ENCODE measurements at regions not wholly inside any gene's neighbourhood (a gene's known extent, or its start where the extent isn't known, plus 50 kb on each side); places are given as distances from the start of the nearest gene placed in this dataset.

DNA sequence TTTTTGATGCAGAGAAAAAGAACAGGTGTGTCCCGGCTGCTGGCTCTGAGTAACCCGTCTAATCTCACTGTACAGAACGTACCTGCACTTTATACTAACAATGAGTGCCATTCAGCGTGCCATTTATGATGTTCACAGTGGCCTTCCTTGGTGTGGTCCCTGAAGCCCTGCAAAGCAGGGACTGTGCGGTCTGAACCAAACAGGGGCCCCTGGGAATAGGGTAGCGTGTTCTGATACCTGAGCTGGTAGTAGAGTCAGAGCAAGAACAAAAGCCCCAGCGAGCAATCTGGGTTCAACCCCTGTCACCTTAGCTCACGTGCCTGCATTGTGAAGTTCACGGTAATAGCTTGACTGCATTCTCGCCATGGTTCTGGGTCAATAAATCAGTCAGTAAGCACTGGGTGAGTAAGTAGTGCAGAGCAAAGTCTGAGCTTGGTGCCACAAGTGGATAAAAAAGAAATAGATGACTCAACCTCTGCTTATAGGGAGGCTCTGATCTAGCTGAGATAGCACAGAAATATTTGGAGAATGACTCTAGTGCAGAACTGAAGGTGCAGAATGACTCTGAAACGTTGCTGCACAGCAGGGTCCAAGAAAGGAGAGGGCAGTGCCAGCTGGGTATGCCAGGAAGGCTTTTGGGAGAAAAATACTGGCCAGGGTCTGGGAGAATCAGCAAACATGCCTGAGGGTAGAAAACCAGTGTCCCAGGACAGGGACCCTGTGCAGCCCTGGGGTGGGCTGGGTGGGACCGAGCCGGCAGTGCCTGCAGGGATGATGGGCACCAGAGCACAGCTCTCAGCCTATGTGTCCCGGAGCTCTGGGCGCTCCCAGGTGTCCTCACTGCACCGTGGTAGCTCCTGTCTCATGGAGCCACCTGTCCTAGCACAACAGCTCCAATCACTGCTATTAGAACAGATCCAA is 125.9 kb downstream of the RHOU start:
- TF ChIP-seq, protein P1, sequence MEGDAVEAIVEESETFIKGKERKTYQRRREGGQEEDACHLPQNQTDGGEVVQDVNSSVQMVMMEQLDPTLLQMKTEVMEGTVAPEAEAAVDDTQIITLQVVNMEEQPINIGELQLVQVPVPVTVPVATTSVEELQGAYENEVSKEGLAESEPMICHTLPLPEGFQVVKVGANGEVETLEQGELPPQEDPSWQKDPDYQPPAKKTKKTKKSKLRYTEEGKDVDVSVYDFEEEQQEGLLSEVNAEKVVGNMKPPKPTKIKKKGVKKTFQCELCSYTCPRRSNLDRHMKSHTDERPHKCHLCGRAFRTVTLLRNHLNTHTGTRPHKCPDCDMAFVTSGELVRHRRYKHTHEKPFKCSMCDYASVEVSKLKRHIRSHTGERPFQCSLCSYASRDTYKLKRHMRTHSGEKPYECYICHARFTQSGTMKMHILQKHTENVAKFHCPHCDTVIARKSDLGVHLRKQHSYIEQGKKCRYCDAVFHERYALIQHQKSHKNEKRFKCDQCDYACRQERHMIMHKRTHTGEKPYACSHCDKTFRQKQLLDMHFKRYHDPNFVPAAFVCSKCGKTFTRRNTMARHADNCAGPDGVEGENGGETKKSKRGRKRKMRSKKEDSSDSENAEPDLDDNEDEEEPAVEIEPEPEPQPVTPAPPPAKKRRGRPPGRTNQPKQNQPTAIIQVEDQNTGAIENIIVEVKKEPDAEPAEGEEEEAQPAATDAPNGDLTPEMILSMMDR (IDR thresholded peaks at IDR 0.05) = no peak

DNA sequence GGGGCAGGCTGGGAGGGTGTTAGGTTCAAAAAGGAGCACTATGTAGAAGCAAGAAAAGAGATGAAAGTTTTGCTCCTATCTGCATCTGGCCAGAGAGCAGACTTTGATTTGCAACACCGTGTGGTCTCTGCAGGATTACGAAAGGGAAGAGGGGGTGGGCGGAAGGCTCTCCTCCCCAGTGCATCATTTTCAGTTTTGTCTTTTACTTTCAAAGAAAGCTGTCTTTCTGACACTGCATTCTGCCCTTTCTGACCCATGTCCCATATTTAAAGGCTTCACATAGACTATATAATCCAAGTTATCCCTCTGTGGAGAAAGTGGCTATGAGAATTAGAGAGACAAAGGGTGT is 126.5 kb downstream of the RHOU start:
- TF ChIP-seq, protein P1 (IDR thresholded peaks at IDR 0.05) = no peak

DNA sequence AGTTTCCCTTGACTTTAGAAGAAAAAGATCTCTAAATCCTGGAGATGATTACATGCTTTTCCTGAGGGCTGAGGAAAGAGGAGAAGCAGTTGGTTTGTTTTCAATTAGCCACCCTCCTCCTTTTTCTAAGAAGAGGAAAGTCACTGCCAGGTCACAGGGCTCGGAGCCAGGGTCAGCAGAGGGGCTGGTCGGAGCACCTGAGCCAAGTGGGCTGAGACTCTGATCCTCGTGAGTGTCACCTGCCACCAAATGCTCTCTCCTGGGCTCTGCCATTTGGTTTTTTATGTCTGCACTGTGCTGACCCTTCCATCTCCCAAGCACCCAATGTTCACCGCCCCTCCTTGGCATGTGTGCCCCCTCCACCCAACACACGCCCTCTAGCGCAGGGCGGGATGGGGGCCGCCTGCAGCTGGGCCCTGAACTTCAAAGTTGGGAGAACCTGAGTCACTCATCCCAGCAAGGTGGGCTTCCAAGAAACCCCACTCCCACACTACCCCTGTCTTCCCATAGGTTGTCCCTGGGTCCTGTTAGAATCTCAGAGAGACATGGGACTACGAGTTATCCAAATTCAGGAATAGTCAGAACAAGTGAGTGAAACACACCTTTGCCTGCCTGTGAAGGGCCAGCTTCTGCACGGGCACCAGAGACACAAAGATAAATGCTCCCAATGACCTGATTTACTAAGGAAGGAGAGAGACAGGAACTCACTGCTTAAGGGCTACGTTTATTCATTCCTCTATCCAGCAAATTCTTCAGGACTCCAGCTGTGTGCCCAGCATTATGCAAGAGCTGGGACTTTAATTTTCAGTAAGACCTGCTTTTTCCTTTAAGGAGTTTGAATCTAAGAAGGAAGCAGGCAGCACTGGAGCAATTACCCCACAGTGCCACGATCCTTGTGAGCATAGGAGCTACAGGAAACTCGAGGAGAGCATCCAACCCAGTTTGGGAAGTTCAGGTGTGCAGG is 127.5 kb downstream of the RHOU start:
- TF ChIP-seq, protein P1 (IDR thresholded peaks at IDR 0.05) = no peak

DNA sequence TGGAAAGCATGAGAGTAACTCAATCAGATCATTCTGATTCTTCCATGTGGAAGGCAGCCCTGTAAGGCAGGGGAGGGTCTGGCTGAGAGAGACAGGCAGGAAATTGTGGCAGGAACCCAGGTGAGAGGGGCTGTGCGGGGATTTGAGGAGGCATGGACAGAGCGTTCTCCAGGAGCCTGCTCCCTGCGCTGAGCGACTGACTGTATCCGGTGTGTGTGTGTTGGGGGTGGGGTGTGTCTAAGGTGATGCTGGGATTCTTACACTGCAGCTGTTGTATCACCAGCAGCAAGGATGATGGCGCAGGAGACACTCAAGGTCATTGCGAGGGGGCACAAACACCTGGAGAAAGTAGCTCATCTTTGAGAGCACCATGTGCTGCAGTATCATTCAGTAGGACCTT is 128.5 kb downstream of the RHOU start:
- TF ChIP-seq, protein P1 (IDR thresholded peaks at IDR 0.05) = no peak

DNA sequence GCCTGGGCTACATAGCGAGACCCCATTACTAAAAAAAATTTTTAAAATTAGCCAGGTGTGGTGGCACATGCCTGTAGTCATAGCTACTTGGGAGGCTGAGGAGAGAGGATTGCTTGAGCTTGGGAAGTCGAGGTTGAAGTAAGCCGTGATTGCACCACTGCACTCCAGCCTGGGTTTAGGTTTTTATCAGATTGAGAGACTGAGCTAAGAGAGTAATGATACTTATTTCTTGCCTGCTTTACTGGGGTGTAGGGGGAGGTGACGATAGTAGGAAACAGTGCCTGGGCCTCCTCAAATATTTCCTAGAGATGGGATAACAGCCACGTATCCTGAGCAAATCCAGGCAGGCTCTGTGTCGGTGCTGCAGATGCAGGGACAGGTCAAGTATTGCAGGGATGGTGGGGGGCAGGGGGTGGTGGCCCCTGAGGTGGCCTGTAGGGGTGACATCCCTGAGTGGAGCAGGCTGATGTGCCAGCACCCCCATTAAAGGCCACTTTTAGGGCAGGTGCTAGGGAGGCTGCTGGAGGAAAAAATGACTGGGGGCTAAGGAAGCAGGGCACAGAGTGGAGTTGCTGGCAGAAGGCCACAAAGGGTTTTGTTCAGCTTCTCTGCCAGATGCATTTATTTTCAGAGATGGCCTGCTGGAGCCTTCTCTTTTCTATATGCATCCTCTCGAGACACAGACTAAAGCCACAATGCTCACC is 130.5 kb downstream of the RHOU start:
- TF ChIP-seq, protein P1 (IDR thresholded peaks at IDR 0.05) = no peak

DNA sequence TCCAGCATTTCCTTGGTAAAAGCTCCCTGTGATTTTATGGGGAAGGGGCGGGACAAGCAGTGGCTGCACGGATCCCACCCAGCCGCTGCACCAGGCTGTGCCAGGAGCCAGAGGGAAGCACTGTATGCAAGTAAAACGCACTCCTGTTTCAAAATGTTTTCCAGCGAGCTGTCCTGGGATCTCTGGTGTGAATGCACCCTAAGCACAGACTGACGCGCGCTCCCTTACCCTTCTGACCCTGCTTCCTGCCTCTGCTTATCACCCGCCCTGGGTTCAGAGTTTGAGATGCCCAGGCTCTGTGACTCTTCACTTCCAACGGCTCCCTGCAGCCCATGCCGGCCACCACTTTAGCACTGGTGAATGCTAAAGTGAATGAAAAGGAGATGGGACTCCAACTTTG is 131.2 kb downstream of the RHOU start:
- TF ChIP-seq, protein P1 (IDR thresholded peaks at IDR 0.05) = no peak
